ENCODE measurements at regions not wholly inside any gene's neighbourhood (a gene's known extent, or its start where the extent isn't known, plus 50 kb on each side); places are given as distances from the start of the nearest gene placed in this dataset.

- Histone ChIP-seq H3K27ac (ENCODE audit: low read length) (no peak overlapping the region), H3K79me2 (replicated peaks; ENCODE audit: insufficient read depth, low read length) (no peaks in the 10 kb centered on the region), H3K9ac (ENCODE audit: low read length) (no peak overlapping the region), H3K36me3 (ENCODE audit: insufficient read depth, low read length) (no peaks in the 10 kb centered on the region), H3K4me2 (ENCODE audit: low read length) (no peak overlapping the region), H3K9me2 (ENCODE audit: insufficient read depth, low read length) (no peaks in the 10 kb centered on the region), H2AFZ (ENCODE audit: low read depth, low read length) (no peak overlapping the region), H3K27me3 (ENCODE audit: insufficient read depth, low read depth, low read length) (no peaks in the 10 kb centered on the region), H3F3A (ENCODE audit: insufficient read depth, low read length, poor library complexity, severe bottlenecking) (no peaks in the 10 kb centered on the region), H3K9me3 (ENCODE audit: low read length) (peaks cover 5% of the 10 kb centered on the region), H3K4me3 (ENCODE audit: low read length) (no peak overlapping the region), H4K20me1 (ENCODE audit: insufficient read depth) (no peaks in the 10 kb centered on the region)
- TF ChIP-seq SMC3 (conservative IDR thresholded peaks at IDR 0.05; ENCODE audit: poor library complexity) = no peak
- no peak for TF ChIP-seq RAD21 (conservative IDR thresholded peaks at IDR 0.05)
- no peak for TF ChIP-seq EZH2 (IDR thresholded peaks at IDR 0.05; ENCODE audit: borderline replicate concordance, insufficient read depth, low read length, poor library complexity, severe bottlenecking)
- TF ChIP-seq EP300 (conservative IDR thresholded peaks at IDR 0.05; ENCODE audit: poor library complexity, severe bottlenecking) = no peak
- TF ChIP-seq TAF1 (IDR thresholded peaks at IDR 0.05; ENCODE audit: low read depth) = no peak
- TF ChIP-seq, protein P1, sequence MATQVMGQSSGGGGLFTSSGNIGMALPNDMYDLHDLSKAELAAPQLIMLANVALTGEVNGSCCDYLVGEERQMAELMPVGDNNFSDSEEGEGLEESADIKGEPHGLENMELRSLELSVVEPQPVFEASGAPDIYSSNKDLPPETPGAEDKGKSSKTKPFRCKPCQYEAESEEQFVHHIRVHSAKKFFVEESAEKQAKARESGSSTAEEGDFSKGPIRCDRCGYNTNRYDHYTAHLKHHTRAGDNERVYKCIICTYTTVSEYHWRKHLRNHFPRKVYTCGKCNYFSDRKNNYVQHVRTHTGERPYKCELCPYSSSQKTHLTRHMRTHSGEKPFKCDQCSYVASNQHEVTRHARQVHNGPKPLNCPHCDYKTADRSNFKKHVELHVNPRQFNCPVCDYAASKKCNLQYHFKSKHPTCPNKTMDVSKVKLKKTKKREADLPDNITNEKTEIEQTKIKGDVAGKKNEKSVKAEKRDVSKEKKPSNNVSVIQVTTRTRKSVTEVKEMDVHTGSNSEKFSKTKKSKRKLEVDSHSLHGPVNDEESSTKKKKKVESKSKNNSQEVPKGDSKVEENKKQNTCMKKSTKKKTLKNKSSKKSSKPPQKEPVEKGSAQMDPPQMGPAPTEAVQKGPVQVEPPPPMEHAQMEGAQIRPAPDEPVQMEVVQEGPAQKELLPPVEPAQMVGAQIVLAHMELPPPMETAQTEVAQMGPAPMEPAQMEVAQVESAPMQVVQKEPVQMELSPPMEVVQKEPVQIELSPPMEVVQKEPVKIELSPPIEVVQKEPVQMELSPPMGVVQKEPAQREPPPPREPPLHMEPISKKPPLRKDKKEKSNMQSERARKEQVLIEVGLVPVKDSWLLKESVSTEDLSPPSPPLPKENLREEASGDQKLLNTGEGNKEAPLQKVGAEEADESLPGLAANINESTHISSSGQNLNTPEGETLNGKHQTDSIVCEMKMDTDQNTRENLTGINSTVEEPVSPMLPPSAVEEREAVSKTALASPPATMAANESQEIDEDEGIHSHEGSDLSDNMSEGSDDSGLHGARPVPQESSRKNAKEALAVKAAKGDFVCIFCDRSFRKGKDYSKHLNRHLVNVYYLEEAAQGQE (IDR thresholded peaks at IDR 0.05; ENCODE audit: borderline replicate concordance) = no peak
Observed at GRCh38 chr2:236676136-236676873, 106.7 kb downstream of the ACKR3 start.

DNA sequence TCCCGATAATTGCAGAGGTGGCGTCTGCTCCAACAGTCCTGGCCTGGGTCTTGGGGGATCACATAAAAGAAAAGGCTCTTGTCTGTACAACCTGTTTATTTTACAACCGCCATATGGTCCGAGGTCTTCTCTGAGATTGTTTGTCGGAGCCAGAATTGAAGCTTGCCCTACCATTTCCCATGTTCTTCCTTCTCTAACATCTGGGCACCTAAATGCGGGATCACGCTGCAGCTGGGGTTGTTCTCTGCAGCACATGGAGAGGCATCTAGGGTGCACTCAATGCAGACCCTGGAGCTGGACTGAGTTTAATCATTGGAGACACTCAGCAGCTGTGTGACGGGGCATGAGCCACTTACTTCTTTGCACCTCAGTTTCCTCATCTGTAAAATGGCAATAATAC lies 107.7 kb downstream of the ACKR3 start:
- H3K9me3 ChIP-seq (ENCODE audit: low read length) = peaks cover 5% of the 10 kb centered on the region
- no peaks in the 10 kb centered on the region for H4K20me1 ChIP-seq (ENCODE audit: insufficient read depth)
- no peak overlapping the region for H3K9ac ChIP-seq (ENCODE audit: low read length)
- H3F3A ChIP-seq (ENCODE audit: insufficient read depth, low read length, poor library complexity, severe bottlenecking) = no peaks in the 10 kb centered on the region
- H3K27me3 ChIP-seq (ENCODE audit: insufficient read depth, low read depth, low read length) = no peaks in the 10 kb centered on the region
- no peaks in the 10 kb centered on the region for H3K36me3 ChIP-seq (ENCODE audit: insufficient read depth, low read length)
- no peak overlapping the region for H3K4me2 ChIP-seq (ENCODE audit: low read length)
- H3K27ac ChIP-seq (ENCODE audit: low read length) = no peak overlapping the region
- TF ChIP-seq TAF1 (IDR thresholded peaks at IDR 0.05; ENCODE audit: low read depth) (no peak), SMC3 (conservative IDR thresholded peaks at IDR 0.05; ENCODE audit: poor library complexity) (no peak), MXI1 (conservative IDR thresholded peaks at IDR 0.05; ENCODE audit: poor library complexity, severe bottlenecking) (no peak), CTCF (IDR thresholded peaks at IDR 0.05; ENCODE audit: poor library complexity, severe bottlenecking) (no peak), EP300 (conservative IDR thresholded peaks at IDR 0.05; ENCODE audit: poor library complexity, severe bottlenecking) (no peak), EZH2 (IDR thresholded peaks at IDR 0.05; ENCODE audit: borderline replicate concordance, insufficient read depth, low read length, poor library complexity, severe bottlenecking) (no peak), RAD21 (conservative IDR thresholded peaks at IDR 0.05) (no peak), POLR2AphosphoS5 (IDR thresholded peaks at IDR 0.05) (no peak)
- TF ChIP-seq, protein P1 (IDR thresholded peaks at IDR 0.05; ENCODE audit: borderline replicate concordance) = no peak
- no peaks in the 10 kb centered on the region for H3K79me2 ChIP-seq (replicated peaks; ENCODE audit: insufficient read depth, low read length)
- H2AFZ ChIP-seq (ENCODE audit: low read depth, low read length) = no peak overlapping the region
- no peaks in the 10 kb centered on the region for H3K9me2 ChIP-seq (ENCODE audit: insufficient read depth, low read length)
- H3K4me3 ChIP-seq (ENCODE audit: low read length) = no peak overlapping the region

Data from neural cell (in vitro differentiated cells).